ENCODE measurements at regions not wholly inside any gene's neighbourhood (a gene's known extent, or its start where the extent isn't known, plus 50 kb on each side); places are given as distances from the start of the nearest gene placed in this dataset.
"Not testable (repeated sequence)": the region's sequence is repeated elsewhere in the genome, so short reads cannot be mapped to it uniquely, and the experiment has no call there.

DNA sequence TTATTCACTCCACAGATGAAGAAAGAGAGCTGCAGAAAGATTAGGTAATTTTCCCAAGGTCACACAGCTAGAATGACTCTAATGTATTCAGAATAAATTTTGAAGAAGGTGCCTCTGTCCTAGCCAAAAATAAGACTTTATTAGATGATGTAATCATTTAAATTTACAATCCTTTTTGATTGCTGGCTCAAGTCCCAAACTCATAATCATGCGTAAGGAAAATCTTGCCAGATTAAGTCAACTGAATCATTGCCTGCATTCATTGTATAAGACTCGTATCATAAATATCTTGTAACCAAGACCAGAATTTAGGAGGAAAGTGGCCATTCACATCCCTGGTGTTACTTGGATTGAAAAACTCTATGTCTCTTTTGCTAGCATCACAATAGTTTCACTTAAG lies 53.1 kb upstream of the STK39 start:
- no peak for DNase-seq

GRCh38 chr2:168304024-168304681 lies 56.8 kb upstream of the STK39 start:
- no peak for DNase-seq

DNA sequence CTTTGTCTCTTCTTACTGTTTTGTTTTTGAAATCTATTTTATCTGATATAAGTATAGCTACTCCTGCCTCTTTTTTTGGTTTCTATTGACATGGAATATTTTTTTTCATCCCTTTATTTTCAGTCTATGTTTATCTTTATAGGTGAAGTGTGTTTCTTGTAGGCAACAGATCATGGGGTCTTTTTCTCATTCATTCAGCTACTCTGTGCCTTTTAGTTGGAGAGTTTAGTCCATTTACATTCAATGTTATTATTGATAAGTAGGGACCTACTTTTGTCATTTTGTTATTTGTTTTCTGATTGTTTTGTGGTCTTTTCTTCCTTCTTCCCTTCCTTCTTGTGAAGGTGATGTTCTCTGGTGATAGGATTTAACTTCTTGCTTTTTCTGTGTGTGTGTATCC lies 60.0 kb upstream of the STK39 start:
- DNase-seq, result no peak

- DNase-seq, result no peak
Measured at GRCh38 chr2:168310580-168310979, 63.2 kb upstream of the STK39 start.

DNA sequence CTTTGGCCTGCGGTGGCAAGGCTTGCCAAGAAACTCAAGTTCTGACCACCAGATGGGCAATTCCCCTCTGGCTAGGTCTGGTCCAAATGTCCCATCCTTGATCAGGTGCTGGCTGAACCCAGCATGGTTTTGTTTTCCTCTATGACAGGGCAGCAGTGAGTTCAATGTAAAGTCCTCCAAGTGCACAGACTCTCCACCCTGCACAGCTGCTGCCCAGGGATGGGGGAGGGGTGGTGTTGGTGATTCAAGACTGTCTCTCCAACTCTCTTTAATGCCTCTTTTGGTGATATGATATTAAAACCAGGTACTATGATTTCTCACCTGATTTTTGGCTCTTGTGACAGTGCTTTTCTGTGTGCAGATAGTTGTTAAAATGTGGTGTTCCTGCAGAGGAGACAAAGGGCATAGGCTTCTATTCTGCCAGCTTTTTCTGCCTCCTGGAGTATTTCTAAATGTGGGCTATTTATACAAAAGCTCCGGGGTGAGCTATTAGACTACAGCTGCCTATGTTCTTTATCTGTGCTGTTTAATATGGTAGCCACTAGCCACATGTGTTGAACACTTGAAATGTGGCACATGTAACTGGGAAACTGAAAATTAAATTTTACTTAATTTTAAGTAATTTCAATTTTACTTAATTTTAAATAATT lies 64.0 kb upstream of the STK39 start:
- no peak for DNase-seq

DNA sequence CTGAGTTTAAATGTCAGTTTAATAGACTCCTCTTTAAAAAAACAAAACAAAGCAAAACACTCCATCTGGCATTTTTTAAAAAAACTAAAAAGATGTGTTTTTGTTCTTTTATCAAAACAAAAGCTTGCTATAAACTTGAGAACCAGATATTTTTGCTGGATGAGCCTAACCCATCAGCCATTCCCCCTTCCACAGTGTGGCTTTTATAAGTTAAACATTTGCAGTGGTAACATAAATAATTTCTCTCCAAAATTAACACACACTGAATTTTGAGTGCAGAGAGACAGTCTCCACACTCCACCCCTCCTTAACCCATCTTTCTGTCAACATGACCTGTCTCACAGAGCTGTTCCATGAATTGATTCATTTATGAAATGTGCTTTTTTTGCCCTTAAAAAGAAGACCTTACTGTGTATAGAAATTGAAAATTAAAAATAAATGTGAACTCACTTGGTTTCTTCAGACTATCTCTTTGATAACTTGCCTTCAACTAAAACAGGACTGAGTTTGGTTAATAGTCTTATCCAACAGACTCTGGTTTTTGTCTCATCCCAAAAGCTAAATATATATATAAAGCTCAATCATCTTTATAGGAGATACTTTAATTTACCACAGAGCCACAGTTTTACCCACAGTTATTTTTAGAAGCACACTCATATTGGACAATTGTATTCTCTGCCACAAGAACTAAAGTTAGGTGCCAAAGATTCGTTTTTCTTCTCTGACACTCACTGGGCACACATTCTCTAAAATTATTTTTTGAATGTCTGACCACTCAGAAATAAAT lies 64.8 kb upstream of the STK39 start:
- DNase-seq, result no peak

DNA sequence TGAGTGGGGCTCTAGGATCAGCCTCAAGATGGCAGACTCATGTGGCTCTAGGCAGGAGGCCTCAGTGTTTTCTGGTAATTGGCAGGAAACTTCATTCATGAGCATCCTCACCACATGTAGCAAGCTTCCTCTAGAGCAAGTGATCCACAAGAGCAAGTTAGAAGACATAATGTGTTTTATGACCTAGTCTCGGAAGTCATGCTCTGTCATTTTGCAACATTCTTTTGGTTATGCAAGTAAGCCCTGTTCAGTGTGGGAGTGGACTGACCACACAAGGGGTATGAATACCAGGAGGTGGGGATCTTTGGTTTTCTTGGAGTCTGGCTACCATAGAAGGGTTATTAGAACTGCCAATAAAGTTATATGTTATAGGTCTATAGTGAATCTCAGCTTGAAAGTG lies 66.8 kb upstream of the STK39 start:
- DNase-seq, result no peak

DNA sequence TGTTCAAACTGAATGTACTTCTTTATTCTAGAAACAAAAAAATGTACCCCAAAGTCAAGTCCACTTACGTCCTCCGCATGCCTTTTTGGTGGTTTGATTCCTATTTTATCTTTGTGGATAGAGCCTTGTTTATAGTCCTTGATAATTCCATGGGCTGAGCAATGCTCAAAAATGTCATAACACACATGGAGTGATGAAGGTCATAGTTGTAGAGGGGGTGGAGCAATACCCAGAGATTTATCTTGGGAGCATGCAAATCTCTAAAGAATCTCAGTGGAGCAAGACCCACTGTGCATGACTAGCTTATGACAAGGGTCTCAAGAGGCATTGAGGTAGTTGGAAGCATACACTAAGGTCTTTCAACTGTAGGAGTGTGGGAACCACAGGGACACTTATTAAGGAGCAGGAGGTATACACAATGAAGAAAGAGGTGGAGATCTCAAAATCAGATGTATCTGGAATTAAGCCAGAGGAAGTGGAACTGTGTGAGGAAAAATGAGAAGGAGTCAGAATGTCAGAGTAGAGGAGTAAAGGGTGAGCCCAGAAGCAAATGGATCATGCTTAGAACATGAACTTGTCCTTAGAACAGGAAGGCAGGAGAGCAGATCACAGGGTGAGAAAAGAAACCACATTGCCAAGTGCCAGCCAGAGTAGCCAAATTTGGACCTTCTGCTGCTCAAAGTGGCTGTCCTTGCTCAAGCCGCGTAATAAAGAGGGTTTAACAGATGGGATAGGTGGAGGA lies 68.1 kb upstream of the STK39 start:
- DNase-seq, result no peak

DNA sequence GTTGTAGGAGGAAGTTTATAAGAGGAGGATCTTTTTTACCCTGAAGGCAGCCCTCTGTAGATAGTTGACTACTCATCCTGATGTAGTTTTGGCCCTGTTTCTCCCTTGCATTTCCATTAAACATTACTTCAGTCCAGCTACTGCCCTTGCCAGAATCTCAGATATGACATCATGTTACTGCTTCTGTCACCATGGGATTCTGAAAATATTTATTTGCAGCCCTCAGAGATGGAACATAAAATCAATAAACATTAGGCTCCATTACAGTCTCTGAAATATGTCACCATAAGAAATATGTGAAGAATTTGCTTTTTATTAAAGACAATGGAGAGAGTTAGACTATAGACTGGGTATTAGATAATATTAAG lies 68.7 kb upstream of the STK39 start:
- no peak for DNase-seq

GRCh38 chr2:168317282-168317681 lies 69.9 kb upstream of the STK39 start:
- DNase-seq, result no peak

- no peak for DNase-seq
Measured at GRCh38 chr2:168320267-168320666, 72.9 kb upstream of the STK39 start.

- DNase-seq, result no peak
Measured at GRCh38 chr2:168322325-168323007, 75.1 kb upstream of the STK39 start.

- no peak for DNase-seq
Measured at GRCh38 chr2:168323529-168324021, 76.2 kb upstream of the STK39 start.

GRCh38 chr2:168326572-168326971 lies 79.2 kb upstream of the STK39 start:
- no peak for DNase-seq

DNA sequence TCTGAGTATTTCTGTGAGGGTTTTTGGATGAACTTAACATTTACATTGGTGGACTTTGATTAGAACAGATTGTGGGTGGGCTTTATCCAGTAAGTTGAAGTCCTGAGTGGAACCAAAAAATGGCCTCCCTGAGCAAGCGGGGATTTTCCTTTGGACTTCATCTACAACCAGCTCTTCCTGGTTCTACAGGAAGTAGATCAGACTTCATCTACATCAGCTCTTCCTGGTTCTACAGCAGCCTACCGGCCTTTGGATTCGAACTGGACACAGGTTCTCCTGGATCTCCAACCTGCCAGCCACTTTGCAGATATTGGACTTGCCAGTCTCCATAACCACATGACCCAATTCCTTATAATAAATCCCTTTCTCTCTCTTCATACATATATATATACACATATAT lies 79.9 kb upstream of the STK39 start:
- DNase-seq, result no peak

DNA sequence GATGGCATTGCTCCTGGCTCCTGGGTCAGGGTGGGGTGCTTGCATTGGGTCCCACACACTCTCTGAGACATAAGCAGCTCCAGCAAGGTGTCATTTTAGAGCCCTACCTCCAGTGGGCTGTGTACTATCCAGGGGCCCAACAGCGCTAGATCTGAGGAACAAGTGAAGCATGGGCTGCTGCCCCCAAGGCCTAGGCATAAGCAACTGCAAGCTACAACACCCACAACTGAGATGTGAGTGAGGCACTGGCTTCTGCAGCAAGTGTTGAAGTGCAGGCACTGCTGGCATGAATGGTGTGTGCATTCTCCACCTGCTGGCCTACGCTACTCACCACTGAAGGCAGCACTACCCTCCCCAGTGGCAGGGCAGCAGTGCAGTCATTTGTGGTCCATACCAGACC lies 81.0 kb upstream of the STK39 start:
- no peak for DNase-seq

DNA sequence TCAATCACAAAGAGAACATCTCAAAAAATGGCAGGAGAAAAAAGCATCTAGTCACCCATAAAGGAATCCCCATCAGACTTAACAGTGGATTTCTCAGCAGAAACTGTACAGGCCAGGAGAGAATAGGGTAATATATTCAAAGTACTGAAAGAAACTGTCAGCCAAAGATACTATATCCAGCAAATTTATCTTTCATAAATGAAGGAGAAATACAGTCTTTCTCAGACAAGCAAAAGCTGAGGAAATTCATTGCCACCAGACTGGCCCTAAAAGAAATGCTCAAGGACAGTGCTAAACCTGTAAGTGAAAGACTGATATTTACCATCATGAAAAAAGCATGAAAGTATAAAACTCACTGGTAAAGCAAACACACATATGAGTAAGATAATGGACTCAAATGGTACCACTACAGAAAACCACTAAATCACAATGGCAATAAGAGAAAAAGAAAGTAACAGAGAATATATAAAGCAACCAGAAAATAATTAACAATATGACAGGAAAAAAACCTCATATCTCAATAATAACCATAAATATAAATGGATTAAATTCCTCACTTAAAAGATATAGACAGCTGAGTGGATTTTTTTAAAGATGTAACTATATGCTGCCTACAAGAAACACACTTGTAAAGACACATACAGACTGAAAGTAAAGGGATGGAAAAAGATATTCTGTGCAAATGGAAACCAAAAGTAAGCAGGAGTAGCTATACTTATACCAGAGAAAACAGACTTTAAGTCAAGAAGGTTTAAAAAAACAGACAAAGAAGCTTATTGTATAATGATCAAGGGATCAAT lies 83.4 kb upstream of the STK39 start:
- DNase-seq, result no peak

DNA sequence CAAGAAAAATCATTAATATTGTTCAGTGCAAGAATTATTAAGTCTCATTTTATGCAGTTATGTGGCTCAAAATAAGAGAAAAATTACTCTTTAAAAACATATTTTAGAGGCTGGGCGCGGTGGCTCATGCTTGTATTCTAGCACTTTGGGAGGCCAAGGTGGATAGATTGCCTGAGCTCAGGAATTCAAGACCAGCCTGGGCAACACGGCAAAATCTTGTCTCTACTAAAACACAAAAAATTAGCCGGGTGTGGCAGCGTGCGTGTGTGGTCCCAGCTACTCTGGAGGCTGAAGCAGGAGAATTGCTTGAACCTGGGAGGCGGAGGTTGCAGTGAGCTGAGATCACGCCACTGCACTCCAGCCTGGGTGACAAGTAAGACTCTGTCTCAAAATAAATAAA lies 87.9 kb upstream of the STK39 start:
- not testable (repeated sequence) for DNase-seq

DNA sequence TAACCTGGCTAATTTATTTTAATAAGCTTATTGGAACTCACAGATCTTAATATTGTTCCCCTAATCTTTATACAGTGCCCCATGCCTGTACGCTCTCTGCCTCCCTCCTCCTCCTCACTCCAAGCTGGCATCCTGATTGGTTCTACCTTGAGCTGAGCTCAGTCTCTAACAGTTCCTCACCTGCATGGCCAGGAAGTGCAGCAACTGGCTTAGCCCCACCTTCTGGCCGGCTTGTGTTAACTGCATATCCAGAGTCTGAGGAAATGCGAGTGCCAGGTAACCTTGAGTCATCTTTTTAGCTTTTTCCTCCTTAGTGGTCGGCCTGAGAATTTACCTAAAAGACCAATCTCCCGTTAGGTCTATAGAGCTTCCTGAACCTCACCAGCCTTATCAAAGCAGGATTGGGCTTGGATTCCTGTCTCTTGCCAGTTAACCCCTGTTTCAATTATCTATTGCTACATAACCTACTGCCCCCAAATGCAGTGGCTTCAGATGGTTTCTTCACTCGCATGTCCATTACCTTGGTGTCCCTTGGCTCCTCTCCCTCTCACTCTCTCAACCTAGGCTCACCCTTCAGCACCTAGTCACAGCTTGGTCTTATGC lies 89.5 kb upstream of the STK39 start:
- DNase-seq, result peak; percentile 65

- no peak for DNase-seq
Measured at GRCh38 chr2:168338292-168338691, 90.9 kb upstream of the STK39 start.

DNA sequence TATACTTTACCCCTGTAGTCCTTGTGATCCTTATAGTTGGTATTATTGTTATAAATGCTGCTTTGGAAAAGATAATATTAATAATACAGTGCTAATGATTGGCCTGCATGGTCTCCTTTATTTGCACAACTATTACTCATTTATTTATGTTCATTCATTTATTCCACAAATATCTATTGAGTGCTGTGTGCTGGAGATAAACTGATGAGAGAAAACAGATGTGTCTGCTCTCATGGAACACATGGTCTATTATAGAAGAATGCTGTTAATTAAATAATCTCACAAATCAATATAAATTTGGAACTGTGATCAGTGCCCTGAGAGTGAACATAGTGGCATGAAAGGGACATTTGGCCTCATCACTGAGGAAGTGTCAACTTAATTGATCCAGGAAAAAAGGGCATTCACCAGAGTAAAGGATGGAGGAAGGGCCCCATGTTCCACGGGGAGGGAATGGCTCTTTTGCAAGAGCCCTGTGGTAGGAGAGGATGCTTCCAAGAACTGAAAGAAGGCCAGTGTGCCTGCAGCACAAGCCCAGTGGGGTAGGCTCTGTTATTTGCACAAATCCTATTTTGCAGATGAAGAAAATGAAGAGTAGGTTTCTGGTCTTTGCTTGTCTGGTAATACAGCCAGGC lies 91.5 kb upstream of the STK39 start:
- no peak for DNase-seq
